ENCODE measurements at regions not wholly inside any gene's neighbourhood (a gene's known extent, or its start where the extent isn't known, plus 50 kb on each side); places are given as distances from the start of the nearest gene placed in this dataset.

GRCh38 chr14:104344818-104345620 lies 206.6 kb downstream of the KIF26A start:
- DNase-seq: no peak

GRCh38 chr14:104345621-104346462 lies 207.5 kb downstream of the KIF26A start:
- DNase-seq: no peak

DNA sequence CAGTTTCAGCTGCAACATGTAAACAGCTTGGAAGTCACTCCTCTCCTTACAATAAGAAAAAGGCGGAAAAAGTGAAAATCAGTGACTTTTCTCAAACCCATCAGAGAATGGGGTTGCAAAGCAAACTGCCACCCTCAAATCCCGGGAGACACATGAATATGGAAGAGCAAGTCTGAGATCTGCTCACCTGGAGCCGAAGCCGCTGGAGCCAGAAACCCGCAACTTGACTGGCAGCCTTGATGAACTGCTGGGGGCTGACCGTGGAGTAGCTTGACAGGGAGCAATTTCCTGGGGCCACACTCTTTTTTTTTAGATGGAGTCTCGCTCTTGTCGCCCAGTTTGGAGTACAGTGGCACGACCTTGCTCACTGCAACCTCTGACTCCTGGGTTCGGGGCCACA lies 208.2 kb downstream of the KIF26A start:
- no peak for DNase-seq

DNA sequence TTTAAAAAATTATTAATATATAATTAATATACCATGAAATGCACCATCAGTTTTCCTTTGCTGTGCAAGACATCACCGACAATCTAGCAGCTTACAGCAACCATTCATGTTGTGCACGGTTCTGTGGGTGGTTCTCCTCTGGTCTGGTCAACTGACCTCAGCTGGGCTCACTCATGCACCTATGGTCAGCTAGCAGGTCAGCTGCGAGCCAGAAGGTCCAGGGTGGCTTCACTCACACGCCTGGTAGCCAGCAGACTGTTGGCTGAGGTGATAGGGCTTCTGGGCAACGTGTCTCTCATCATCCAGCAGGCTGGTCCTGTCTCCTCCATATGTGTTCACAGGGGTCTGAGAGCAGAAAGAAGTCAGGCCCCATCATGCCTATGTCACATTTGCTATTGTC lies 210.4 kb downstream of the KIF26A start:
- DNase-seq: no peak

DNA sequence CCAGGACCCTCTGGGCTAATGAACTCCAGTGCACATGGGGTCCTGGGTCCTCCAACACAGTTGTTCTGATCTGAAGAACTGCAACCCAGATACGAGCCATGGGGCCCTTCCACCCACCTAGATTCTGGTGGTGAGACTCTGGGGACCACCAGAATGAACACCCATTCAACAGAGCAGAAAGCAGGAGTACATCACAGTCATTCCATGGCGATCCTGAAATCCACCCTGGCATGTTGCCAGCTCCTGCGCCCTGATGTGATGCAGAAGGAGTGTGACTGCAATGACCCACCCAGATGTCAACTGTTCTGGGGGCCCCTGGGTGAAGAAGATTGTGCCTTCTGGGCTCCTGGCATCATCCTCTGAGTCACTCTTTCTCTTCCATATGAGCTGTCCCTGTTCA lies 211.6 kb downstream of the KIF26A start:
- no peak for DNase-seq

GRCh38 chr14:104350463-104351185 lies 212.2 kb downstream of the KIF26A start:
- peak; percentile 65 for DNase-seq

DNA sequence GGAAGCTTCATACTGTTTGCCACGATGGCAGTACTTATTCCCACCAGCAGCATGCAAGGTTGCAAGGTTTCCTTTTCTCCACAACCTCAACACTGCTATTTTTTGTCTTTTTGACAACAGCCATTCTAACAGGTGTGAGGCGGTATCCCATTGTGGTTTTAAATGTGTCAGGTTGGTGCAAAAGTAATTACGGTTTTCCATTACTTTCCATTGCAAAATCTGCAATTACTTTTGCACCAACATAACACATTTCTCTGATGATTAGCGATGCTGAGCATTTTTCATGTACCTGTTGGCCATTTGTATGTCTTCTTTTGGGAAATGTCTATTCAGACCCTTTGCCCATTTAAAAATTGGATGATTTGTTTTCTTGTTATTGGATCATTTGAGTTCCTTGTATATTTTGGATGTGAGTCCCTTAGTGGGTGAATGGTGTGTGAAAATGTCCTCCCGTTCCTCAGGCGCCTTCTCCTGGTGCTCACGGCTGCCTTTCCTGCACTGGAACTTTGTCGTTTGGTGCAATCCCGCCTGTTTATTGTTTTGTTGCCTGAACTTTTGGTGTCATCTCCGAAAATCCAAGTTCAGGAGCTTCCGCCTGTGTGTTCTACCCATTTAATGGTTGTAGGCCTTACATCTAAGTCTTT lies 213.6 kb downstream of the KIF26A start:
- DNase-seq: no peak

- peak; percentile 4 for DNase-seq
Observed at GRCh38 chr14:104352493-104353220, 214.3 kb downstream of the KIF26A start.

DNA sequence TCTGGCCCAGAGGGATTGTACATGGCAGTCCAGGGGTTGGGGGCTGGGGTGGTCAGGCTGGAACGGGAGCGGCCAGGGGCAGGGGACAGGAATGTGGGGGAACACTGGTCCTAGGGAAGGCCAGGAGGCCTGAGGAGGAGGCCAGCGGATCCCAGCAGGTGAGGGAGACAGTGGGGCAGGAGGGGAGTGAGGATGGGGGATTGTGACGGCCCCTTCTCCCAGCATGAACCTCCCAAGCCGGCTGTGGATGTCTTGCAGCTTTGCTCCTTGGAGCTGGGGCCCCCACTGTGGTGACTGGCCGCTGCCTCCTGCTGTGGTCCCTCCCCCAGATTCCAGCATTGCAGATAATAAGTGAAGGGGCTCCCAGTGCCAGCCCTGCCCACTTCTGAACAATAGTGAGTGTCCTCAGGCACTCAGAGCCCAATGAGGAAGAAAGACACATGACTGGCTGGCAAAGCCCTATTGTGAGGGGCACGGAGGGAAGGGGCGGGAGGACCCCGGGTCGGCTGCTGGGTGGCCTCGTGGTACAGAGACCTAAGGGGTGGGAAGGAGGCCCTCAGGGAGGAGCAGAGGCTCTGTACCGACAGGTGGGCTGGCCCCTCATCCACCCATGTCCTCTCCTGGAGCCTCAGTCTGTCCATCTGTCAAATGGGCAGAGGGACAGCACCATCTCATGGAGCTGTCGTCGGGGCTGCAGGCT lies 215.0 kb downstream of the KIF26A start:
- DNase-seq: peak; percentile 7

DNA sequence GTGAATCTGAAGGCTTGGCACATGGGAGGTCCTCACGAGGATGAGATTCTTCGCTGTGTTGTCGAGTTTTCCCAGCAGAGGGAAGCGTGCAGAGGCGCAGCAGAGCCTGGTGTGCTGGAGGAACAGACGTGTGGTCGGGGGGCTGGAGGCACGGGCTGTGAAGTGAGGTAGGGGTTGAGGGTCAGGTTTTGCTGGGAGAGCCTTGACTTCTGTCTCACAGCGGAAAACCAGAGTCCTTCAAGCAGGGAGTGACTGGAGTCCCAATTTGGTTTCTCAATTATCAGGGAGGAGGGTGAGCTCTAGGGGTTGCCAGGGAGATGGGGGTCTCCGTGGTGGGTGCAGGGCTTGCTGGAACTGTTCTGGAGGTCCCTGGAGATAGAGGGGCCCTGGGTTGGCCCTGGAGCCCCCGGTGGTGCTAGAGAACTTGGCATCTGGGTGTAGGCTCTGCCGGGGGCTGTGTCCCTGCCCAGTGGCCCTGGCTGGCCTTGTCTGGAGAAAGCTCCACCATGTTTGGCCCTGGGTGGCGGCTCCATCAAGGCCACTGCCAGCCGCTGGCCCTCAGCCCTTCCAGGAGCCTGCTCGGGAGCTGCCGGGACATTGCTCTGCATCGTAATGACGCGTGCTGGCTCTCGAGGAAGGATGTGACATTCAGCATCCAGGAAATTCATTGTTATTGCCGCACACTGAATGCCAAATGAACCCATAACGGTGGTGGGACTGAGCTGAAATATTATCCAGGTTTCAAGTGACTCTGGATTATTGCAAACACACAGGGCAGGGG lies 215.7 kb downstream of the KIF26A start:
- DNase-seq: peak; percentile 54

DNA sequence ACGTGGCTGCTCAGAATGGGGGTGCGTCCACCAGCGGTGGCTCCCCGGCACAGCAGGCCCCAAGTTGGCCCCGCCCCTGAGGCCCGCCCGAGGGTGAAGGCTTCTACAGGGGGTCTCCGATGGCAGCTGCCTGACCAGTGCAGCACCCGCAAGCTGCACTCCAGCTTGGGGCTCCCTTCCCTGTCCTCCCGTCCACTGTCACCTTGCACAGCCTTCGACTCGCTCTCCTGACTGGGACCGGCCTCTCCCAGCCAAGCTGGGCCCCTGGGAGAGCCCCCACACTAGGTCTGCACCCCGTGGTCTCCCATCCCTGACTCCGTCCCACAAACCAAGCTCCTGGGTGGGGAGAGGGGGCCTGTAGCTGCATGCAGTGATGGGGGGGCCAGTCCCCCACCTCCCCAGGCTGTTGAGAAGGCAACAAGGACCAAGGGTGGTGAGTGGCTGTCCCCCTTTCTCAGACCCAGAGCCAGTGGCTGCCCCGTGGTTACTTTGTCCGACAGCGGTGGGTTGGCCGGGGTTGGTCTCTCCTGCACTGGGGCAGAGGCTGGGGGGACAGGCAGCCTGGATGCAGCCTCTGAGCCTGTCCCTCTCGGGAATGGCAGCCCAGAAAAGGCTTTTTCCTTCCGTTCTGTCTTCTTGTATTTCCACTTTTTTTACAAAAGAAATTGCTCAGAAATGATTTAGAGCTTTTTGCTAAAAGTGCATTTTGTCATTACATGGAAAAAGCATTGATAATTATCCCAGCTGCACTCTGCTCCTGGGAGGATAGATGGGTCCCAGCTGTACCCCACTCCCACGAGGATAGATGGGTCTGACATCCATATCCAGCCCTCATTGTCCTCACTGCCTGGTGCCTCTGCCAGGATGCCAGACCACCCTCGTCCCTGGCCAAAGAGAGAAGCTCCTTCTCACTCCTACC lies 217.0 kb downstream of the KIF26A start:
- DNase-seq: peak; percentile 33

DNA sequence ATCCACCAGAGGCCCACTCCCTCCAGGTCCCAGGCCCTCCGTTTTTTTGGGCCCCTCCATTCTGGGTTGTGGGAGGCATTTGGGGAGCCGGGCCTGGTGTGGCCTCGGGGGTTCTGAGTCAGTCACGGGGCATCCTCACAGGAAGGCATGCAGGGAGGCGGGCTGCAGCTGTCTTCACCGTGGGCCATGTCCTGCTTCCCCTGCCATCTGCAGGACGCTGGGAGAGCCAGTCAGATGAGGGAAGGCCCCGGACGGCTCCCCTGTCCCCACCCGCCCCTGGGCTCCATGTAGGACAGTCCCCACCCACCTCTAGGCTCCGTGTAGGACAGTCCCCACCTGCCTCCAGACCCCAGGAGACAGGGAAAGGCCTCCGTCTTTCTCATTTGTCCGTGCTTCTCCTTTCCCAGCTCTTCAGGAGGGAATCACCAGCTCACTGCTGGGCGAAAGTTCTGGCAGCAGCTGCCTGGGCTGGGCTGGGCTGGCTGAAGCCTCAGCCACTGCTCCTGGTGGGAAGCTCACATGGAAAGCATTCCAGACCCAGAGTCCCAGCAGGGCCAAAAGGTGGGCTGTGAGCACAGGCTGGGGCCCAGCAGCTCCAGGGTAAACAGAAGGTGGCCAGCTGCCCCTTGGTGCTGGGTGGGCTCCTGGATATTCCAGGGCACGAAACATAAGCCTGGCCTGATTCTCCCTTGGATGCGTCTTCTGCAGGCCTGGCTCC lies 217.8 kb downstream of the KIF26A start:
- peak; percentile 45 for DNase-seq

DNA sequence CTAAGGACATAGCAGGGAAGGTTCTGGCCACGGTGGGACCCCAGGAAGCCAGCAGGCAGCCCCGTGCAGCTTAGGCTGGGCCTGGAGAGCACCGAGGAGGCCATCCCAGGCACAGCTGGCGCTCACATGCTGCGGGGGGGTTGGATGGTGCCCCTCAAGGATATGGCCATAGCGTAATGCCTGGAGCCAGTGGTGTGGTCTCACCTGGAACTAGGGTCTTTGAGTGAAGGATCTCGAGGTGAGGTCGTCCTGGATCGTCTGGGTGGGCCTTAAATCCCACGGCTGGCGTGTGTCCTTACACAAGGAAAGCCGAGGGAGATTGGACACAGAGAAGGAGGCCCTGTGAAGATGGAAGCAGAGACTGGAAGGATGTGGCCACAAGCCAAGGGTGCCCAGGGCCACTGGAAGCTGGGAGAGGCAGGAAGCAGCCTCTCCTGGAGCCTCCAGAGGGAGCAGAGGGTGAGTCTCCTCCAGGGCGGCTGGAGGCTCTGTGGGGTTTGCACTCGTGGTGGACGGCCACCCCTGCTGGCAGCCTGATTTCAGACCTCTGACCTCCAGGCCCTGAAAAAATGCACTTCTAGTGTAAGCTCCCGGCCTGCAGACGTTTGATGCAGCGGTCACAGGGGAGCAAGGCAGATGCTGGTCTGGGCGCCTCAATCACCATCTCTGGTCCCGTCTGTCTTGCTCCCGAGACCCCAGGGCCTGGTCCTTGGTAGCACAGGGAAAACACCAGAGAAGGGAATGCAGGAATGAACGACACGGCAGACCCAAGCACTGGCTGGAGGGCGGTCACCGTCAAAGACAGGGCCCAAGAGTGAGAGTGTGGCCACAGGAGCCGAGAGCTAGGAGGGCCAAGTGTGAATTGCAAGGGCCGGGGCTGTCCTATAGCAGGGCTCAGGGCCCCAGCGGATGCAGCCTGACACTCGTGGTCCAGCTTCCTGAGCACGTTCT lies 218.6 kb downstream of the KIF26A start:
- DNase-seq: peak; percentile 13

- DNase-seq: peak; percentile 9
Observed at GRCh38 chr14:104357689-104358527, 219.5 kb downstream of the KIF26A start.

DNA sequence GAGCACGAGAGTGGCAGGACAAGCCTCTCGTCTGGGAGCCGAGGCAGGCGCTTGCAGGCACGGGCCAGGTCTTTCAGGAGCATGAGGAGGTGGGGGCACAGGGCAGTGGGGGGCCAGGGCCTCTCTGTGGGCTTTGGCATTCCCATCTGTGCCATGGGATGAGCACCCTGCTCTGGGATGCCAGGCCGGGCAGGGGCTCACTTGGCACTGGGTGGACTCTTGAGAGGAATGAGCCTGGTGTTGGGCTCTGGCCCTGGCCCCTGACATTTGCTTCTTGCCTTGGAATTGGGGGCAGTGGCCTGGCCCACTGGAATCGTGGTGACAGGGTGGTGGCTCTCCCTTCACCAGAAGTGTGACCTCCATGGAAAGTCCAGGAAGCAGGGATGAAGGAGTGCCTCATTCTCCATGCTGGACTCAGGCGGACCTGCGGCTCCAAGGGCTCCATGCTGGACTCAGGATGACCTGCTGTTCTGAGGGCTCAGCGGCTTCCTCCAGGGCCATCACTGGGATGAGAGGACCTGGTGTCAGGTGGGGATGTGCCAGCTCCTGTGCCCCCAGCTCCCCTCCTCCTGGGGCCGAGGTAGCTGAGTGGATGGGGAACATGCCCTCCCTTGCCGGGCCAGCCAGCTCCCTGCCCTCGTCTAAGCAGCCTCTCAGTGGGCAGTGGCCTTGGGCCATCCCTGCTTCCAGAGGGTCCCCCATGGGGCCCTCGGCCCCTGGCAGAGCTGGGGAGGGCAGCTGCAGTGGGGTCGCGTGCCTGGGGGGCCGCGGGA lies 220.3 kb downstream of the KIF26A start:
- DNase-seq: peak; percentile 15
